ENCODE measurements at regions not wholly inside any gene's neighbourhood (a gene's known extent, or its start where the extent isn't known, plus 50 kb on each side); places are given as distances from the start of the nearest gene placed in this dataset.
"Not testable (repeated sequence)": the region's sequence is repeated elsewhere in the genome, so short reads cannot be mapped to it uniquely, and the experiment has no call there.

GRCh38 chr11:24216488-24216887 is 280.4 kb upstream of the LUZP2 start:
- no peak overlapping the region for H3K27ac ChIP-seq
- no peak overlapping the region for H3K4me3 ChIP-seq
- 0 to 38% (median 13%) methylated on average over 1 of the region's 1 CpG; no CpG with 5 or more reads in 3 of the 10 experiments for WGBS, 10 experiments
- ATAC-seq (replicated peaks in 6 of 8), result no peak
- no peaks in the 10 kb centered on the region for H3K4me1 ChIP-seq (replicated peaks in 1 of 2)
- in situ Hi-C loops (cut with MboI; ENCODE audit: low pct_unique_long_range_greater_than_20kb in 2 of 9, low sequenced_read_pairs in 9 of 9, unreplicated experiment in 9 of 9), result no loop called here

- in situ Hi-C loops (cut with MboI; ENCODE audit: low pct_unique_long_range_greater_than_20kb in 2 of 9, low sequenced_read_pairs in 9 of 9, unreplicated experiment in 9 of 9); H3K27ac ChIP-seq; H3K4me1 ChIP-seq (replicated peaks in 1 of 2); ATAC-seq (replicated peaks in 6 of 8); H3K4me3 ChIP-seq: not testable (repeated sequence)
- WGBS, 10 experiments, result 20 to 80% (median 59%) methylated on average over 1 to 4 of the region's 11 CpGs; no CpG with 5 or more reads in 6 of the 10 experiments
Measured at GRCh38 chr11:24217319-24217718, 279.5 kb upstream of the LUZP2 start.

GRCh38 chr11:24225501-24225900 is 271.4 kb upstream of the LUZP2 start:
- 0 to 71% (median 0%) methylated on average over 1 of the region's 1 CpG; no CpG with 5 or more reads in 3 of the 10 experiments for WGBS, 10 experiments
- Histone ChIP-seq H3K27ac (no peak overlapping the region), H3K4me3 (no peak overlapping the region), H3K4me1 (replicated peaks in 1 of 2) (no peaks in the 10 kb centered on the region)
- ATAC-seq (replicated peaks in 6 of 8), result no peak
- in situ Hi-C loops (cut with MboI; ENCODE audit: low pct_unique_long_range_greater_than_20kb in 2 of 9, low sequenced_read_pairs in 9 of 9, unreplicated experiment in 9 of 9), result no loop called here

- peak in 2 of 8 experiments; percentile 18 to 30 for ATAC-seq (replicated peaks in 6 of 8)
- Histone ChIP-seq H3K4me3 (no peak overlapping the region), H3K4me1 (replicated peaks in 1 of 2) (no peaks in the 10 kb centered on the region), H3K27ac (no peak overlapping the region)
- in situ Hi-C loops (cut with MboI; ENCODE audit: low pct_unique_long_range_greater_than_20kb in 2 of 9, low sequenced_read_pairs in 9 of 9, unreplicated experiment in 9 of 9), result no loop called here
- 29 to 100% (median 86%) methylated on average over 1 of the region's 1 CpG; no CpG with 5 or more reads in 3 of the 10 experiments for WGBS, 10 experiments
Measured at GRCh38 chr11:24226606-24227005, 270.2 kb upstream of the LUZP2 start.

GRCh38 chr11:24233041-24233440 is 263.8 kb upstream of the LUZP2 start:
- Histone ChIP-seq H3K4me1 (replicated peaks in 1 of 2) (peaks cover 0 to 2% of the 10 kb centered on the region in 2 donors), H3K27ac (no peak overlapping the region), H3K4me3 (no peak overlapping the region)
- ATAC-seq (replicated peaks in 6 of 8), result no peak
- 17 to 100% (median 95%) methylated on average over 1 of the region's 1 CpG; no CpG with 5 or more reads in 2 of the 10 experiments for WGBS, 10 experiments
- in situ Hi-C loops (cut with MboI; ENCODE audit: low pct_unique_long_range_greater_than_20kb in 2 of 9, low sequenced_read_pairs in 9 of 9, unreplicated experiment in 9 of 9), result no loop called here

GRCh38 chr11:24234822-24235508 is 261.9 kb upstream of the LUZP2 start:
- in situ Hi-C loops (cut with MboI; ENCODE audit: low pct_unique_long_range_greater_than_20kb in 2 of 9, low sequenced_read_pairs in 9 of 9, unreplicated experiment in 9 of 9), result no loop called here
- peak in 4 of 8 experiments; percentile 33 to 69 (median 46) for ATAC-seq (replicated peaks in 6 of 8)
- WGBS, 10 experiments, result 8 to 94% (median 71%) methylated on average over 1 to 3 of the region's 4 CpGs; no CpG with 5 or more reads in 3 of the 10 experiments
- no peak overlapping the region for H3K27ac ChIP-seq
- no peak overlapping the region for H3K4me3 ChIP-seq
- H3K4me1 ChIP-seq (replicated peaks in 1 of 2), result peaks cover 0 to 3% of the 10 kb centered on the region in 2 donors

- in situ Hi-C loops (cut with MboI; ENCODE audit: low pct_unique_long_range_greater_than_20kb in 2 of 9, low sequenced_read_pairs in 9 of 9, unreplicated experiment in 9 of 9), result no loop called here
- Histone ChIP-seq H3K4me1 (replicated peaks in 1 of 2) (peaks cover 0 to 3% of the 10 kb centered on the region in 2 donors), H3K4me3 (no peak overlapping the region), H3K27ac (no peak overlapping the region)
- peak in 3 of 8 experiments; percentile 44 to 76 (median 54) for ATAC-seq (replicated peaks in 6 of 8)
- WGBS, 10 experiments, result 0 to 100% (median 66%) methylated on average over 1 to 3 of the region's 3 CpGs; no CpG with 5 or more reads in 1 of the 10 experiments
Measured at GRCh38 chr11:24238771-24239645, 257.8 kb upstream of the LUZP2 start.

GRCh38 chr11:24239930-24240329 is 256.9 kb upstream of the LUZP2 start:
- no peak overlapping the region for H3K4me3 ChIP-seq
- H3K27ac ChIP-seq, result no peak overlapping the region
- no peak for ATAC-seq (replicated peaks in 6 of 8)
- in situ Hi-C loops (cut with MboI; ENCODE audit: low pct_unique_long_range_greater_than_20kb in 2 of 9, low sequenced_read_pairs in 9 of 9, unreplicated experiment in 9 of 9), result no loop called here
- peaks cover 0 to 3% of the 10 kb centered on the region in 2 donors for H3K4me1 ChIP-seq (replicated peaks in 1 of 2)

- H3K27ac ChIP-seq, result no peak overlapping the region
- no peak overlapping the region for H3K4me3 ChIP-seq
- no peak for ATAC-seq (replicated peaks in 6 of 8)
- H3K4me1 ChIP-seq (replicated peaks in 1 of 2), result peaks cover 0 to 3% of the 10 kb centered on the region in 2 donors
- 100% methylated on average over 1 of the region's 1 CpG; no CpG with 5 or more reads in 9 of the 10 experiments for WGBS, 10 experiments
- in situ Hi-C loops (cut with MboI; ENCODE audit: low pct_unique_long_range_greater_than_20kb in 2 of 9, low sequenced_read_pairs in 9 of 9, unreplicated experiment in 9 of 9), result no loop called here
Measured at GRCh38 chr11:24240496-24241175, 256.2 kb upstream of the LUZP2 start.

GRCh38 chr11:24246715-24247114 is 250.1 kb upstream of the LUZP2 start:
- H3K4me1 ChIP-seq (replicated peaks in 1 of 2), result peaks cover 0 to 9% of the 10 kb centered on the region in 2 donors
- in situ Hi-C loops (cut with MboI; ENCODE audit: low pct_unique_long_range_greater_than_20kb in 2 of 9, low sequenced_read_pairs in 9 of 9, unreplicated experiment in 9 of 9), result no loop called here
- ATAC-seq (replicated peaks in 6 of 8), result peak in 5 of 8 experiments; percentile 22 to 70 (median 59)
- 0 to 77% (median 37%) methylated on average over 1 of the region's 1 CpG; no CpG with 5 or more reads in 4 of the 10 experiments for WGBS, 10 experiments
- no peak overlapping the region for H3K4me3 ChIP-seq
- H3K27ac ChIP-seq, result no peak overlapping the region

DNA sequence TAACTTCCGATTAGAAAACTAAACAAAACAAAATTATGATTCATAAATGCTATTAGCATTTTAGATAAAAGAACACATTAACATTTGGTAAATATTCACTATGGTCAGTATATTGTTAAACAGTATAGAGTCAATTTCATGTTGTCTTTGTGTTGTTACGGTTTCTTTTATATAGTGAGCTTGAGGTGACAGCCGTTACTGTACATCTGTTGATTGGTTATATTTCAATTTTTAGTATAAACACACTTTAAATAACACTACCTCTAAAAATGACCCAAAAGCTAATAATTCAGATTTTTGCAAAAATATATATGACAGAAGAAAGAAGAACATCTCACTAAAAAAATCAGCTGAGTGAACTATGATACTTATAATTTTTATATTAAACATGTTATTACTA is 249.0 kb upstream of the LUZP2 start:
- in situ Hi-C loops (cut with MboI; ENCODE audit: low pct_unique_long_range_greater_than_20kb in 2 of 9, low sequenced_read_pairs in 9 of 9, unreplicated experiment in 9 of 9), result no loop called here
- no peak overlapping the region for H3K4me3 ChIP-seq
- H3K27ac ChIP-seq, result no peak overlapping the region
- peaks cover 0 to 9% of the 10 kb centered on the region in 2 donors for H3K4me1 ChIP-seq (replicated peaks in 1 of 2)
- no peak for ATAC-seq (replicated peaks in 6 of 8)
- WGBS, 10 experiments, result 49 to 100% (median 89%) methylated on average over 1 to 3 of the region's 3 CpGs

- in situ Hi-C loops (cut with MboI; ENCODE audit: low pct_unique_long_range_greater_than_20kb in 2 of 9, low sequenced_read_pairs in 9 of 9, unreplicated experiment in 9 of 9), result no loop called here
- Histone ChIP-seq H3K27ac (no peak overlapping the region), H3K4me3 (no peak overlapping the region), H3K4me1 (replicated peaks in 1 of 2) (peaks cover 0 to 9% of the 10 kb centered on the region in 2 donors)
- ATAC-seq (replicated peaks in 6 of 8), result no peak
- WGBS, 10 experiments, result 73 to 100% (median 86%) methylated on average over 1 of the region's 1 CpG; no CpG with 5 or more reads in 1 of the 10 experiments
Measured at GRCh38 chr11:24249921-24250320, 246.9 kb upstream of the LUZP2 start.

Measured in motor neuron (in vitro differentiated cells).